Peyer's patch (tissue), 4 donors: ENCODE measurements at regions not wholly inside any gene's neighbourhood (a gene's known extent, or its start where the extent isn't known, plus 50 kb on each side); places are given as distances from the start of the nearest gene placed in this dataset.

Source experiments
- DNase-seq, 3 donors: peaks; one replicate each; pipeline ENCODE4 v3.0.0-alpha.2; 2017 to 2019
- H3K27ac ChIP-seq, 4 donors: fragments of 200-600 bp; sonication (generic); one replicate each; pipeline ENCODE4 v1.5.1; 2016 to 2019
- H3K27me3 ChIP-seq, 2 donors: fragments of 200-600 bp; sonication (generic); one replicate each; pipeline ENCODE4 v1.5.1; 2019
- H3K36me3 ChIP-seq, 3 donors: fragments of 200-600 bp; sonication (generic); one replicate each; pipeline ENCODE4 v1.5.1; 2016 to 2019
- H3K4me1 ChIP-seq, 4 donors: fragments of 200-600 bp; sonication (generic); one replicate each; pipeline ENCODE4 v1.5.1; 2016 to 2019
- H3K4me3 ChIP-seq, 4 donors: fragments of 200-600 bp; sonication (generic); 1 replicate in 3 of 4; 2 replicates in 1 of 4; pipeline ENCODE4 v1.5.1; 2016 to 2019; ENCODE audit warnings: mild to moderate bottlenecking in 1 of 4
- H3K9me3 ChIP-seq, 4 donors: fragments of 200-600 bp; sonication (generic); one replicate each; pipeline ENCODE4 v1.5.1; 2016 to 2019; ENCODE audit warnings: mild to moderate bottlenecking in 1 of 4
- CTCF ChIP-seq, 6 experiments: fragments of 450-650 bp in 4 of 6; fragments of 200-600 bp in 2 of 6; sonication (generic) in 1 of 6; IDR thresholded peaks; one replicate each; pipeline ENCODE4 v1.5.1; 2017 to 2019; ENCODE audit warnings: antibody characterized with exemption in 6 of 6, mild to moderate bottlenecking in 3 of 6, moderate library complexity in 1 of 6
- POLR2A ChIP-seq, 2 donors: fragments of 450-650 bp; IDR thresholded peaks; one replicate each; pipeline ENCODE4 v1.5.1; 2017; ENCODE audit warnings: antibody characterized with exemption in 2 of 2, mild to moderate bottlenecking in 2 of 2, moderate library complexity in 2 of 2

- H3K4me1 ChIP-seq: peaks cover 0 to 5% (median 0%) of the 10 kb centered on the region in 4 donors
- DNase-seq: no peak
- H3K9me3 ChIP-seq: no peaks in the 10 kb centered on the region
- H3K4me3 ChIP-seq: no peak overlapping the region
- H3K27ac ChIP-seq: no peak overlapping the region
- no peaks in the 10 kb centered on the region for H3K36me3 ChIP-seq
- TF ChIP-seq CTCF (IDR thresholded peaks at IDR 0.05) (no peak), POLR2A (IDR thresholded peaks at IDR 0.05) (no peak)
- no peaks in the 10 kb centered on the region for H3K27me3 ChIP-seq
These were observed 184.0 kb downstream of the CAND1 start for GRCh38 chr12:67453191-67453590.

- Histone ChIP-seq H3K27ac (no peak overlapping the region), H3K9me3 (no peaks in the 10 kb centered on the region), H3K4me1 (peaks cover 0 to 5% (median 0%) of the 10 kb centered on the region in 4 donors), H3K27me3 (no peaks in the 10 kb centered on the region), H3K36me3 (no peaks in the 10 kb centered on the region), H3K4me3 (no peak overlapping the region)
- TF ChIP-seq POLR2A (IDR thresholded peaks at IDR 0.05): no peak
- no peak for TF ChIP-seq CTCF (IDR thresholded peaks at IDR 0.05)
- no peak for DNase-seq
These were observed 186.1 kb downstream of the CAND1 start for GRCh38 chr12:67455236-67455635.

- Histone ChIP-seq H3K9me3 (no peaks in the 10 kb centered on the region), H3K27me3 (no peaks in the 10 kb centered on the region), H3K4me3 (no peak overlapping the region), H3K27ac (no peak overlapping the region), H3K4me1 (peaks cover 0 to 5% (median 0%) of the 10 kb centered on the region in 4 donors), H3K36me3 (no peaks in the 10 kb centered on the region)
- TF ChIP-seq CTCF (IDR thresholded peaks at IDR 0.05): no peak
- no peak for TF ChIP-seq POLR2A (IDR thresholded peaks at IDR 0.05)
- no peak for DNase-seq
These were observed 187.3 kb downstream of the CAND1 start for GRCh38 chr12:67456431-67456901.

- Histone ChIP-seq H3K27ac (no peak overlapping the region), H3K4me1 (peaks cover 0 to 5% (median 0%) of the 10 kb centered on the region in 4 donors), H3K4me3 (no peak overlapping the region), H3K9me3 (no peaks in the 10 kb centered on the region), H3K36me3 (no peaks in the 10 kb centered on the region), H3K27me3 (no peaks in the 10 kb centered on the region)
- TF ChIP-seq POLR2A (IDR thresholded peaks at IDR 0.05) (no peak), CTCF (IDR thresholded peaks at IDR 0.05) (no peak)
- no peak for DNase-seq
These were observed 188.0 kb downstream of the CAND1 start for GRCh38 chr12:67457136-67457535.

- Histone ChIP-seq H3K27me3 (no peaks in the 10 kb centered on the region), H3K4me3 (no peak overlapping the region), H3K4me1 (peaks cover 0 to 5% (median 0%) of the 10 kb centered on the region in 4 donors), H3K27ac (no peak overlapping the region), H3K9me3 (no peaks in the 10 kb centered on the region), H3K36me3 (no peaks in the 10 kb centered on the region)
- TF ChIP-seq POLR2A (IDR thresholded peaks at IDR 0.05) (no peak), CTCF (IDR thresholded peaks at IDR 0.05) (peak in 5 of 6 experiments; percentile 16 to 36 (median 34))
- DNase-seq: no peak
These were observed 188.9 kb downstream of the CAND1 start for GRCh38 chr12:67457778-67458665.
